GM19468 (cell line): ENCODE measurements at regions not wholly inside any gene's neighbourhood (a gene's known extent, or its start where the extent isn't known, plus 50 kb on each side); places are given as distances from the start of the nearest gene placed in this dataset.
"Not testable (repeated sequence)": the region's sequence is repeated elsewhere in the genome, so short reads cannot be mapped to it uniquely, and the experiment has no call there.

Source experiments
- ATAC-seq: cut with Tn5 transposase; IDR thresholded peaks from one replicate; pipeline ENCODE4 v1.9.1; 2021; ENCODE audit warnings: mild to moderate bottlenecking, moderate library complexity, moderate number of reproducible peaks; ENCODE audit not compliant: unreplicated experiment; ENCODE audit errors: extremely low read depth

GRCh38 chr13:80000684-80001509 is 340.0 kb downstream of the SPRY2 start:
- ATAC-seq = no peak

GRCh38 chr13:79999601-80000000 is 341.3 kb downstream of the SPRY2 start:
- no peak for ATAC-seq

- ATAC-seq = no peak
Measured at GRCh38 chr13:79998381-79998880, 342.5 kb downstream of the SPRY2 start.

GRCh38 chr13:79997244-79997643 is 343.7 kb downstream of the SPRY2 start:
- no peak for ATAC-seq

GRCh38 chr13:79995334-79995733 is 345.6 kb downstream of the SPRY2 start:
- ATAC-seq = no peak

- no peak for ATAC-seq
Measured at GRCh38 chr13:79992111-79992510, 348.8 kb downstream of the SPRY2 start.

GRCh38 chr13:79990048-79990447 is 350.9 kb downstream of the SPRY2 start:
- ATAC-seq = no peak

GRCh38 chr13:79989217-79989661 is 351.7 kb downstream of the SPRY2 start:
- ATAC-seq = no peak

GRCh38 chr13:79988573-79988972 is 352.4 kb downstream of the SPRY2 start:
- no peak for ATAC-seq

GRCh38 chr13:79987761-79988160 is 353.2 kb downstream of the SPRY2 start:
- ATAC-seq = no peak

- no peak for ATAC-seq
Measured at GRCh38 chr13:79987323-79987722, 353.6 kb downstream of the SPRY2 start.

- no peak for ATAC-seq
Measured at GRCh38 chr13:79986890-79987289, 354.0 kb downstream of the SPRY2 start.

- ATAC-seq = not testable (repeated sequence)
Measured at GRCh38 chr13:79974935-79975650, 365.8 kb downstream of the SPRY2 start.

- no peak for ATAC-seq
Measured at GRCh38 chr13:79973533-79973963, 367.4 kb downstream of the SPRY2 start.

GRCh38 chr13:79972066-79972569 is 368.8 kb downstream of the SPRY2 start:
- no peak for ATAC-seq

- no peak for ATAC-seq
Measured at GRCh38 chr13:79966493-79966895, 374.4 kb downstream of the SPRY2 start.

GRCh38 chr13:79966059-79966458 is 374.9 kb downstream of the SPRY2 start:
- no peak for ATAC-seq

GRCh38 chr13:79946556-79946955 is 394.4 kb downstream of the SPRY2 start:
- no peak for ATAC-seq

GRCh38 chr13:79943346-79944023 is 397.4 kb downstream of the SPRY2 start:
- ATAC-seq = no peak

GRCh38 chr13:79941752-79942151 is 399.2 kb downstream of the SPRY2 start:
- ATAC-seq = no peak
